Panc1 (cell line): ENCODE measurements at regions not wholly inside any gene's neighbourhood (a gene's known extent, or its start where the extent isn't known, plus 50 kb on each side); places are given as distances from the start of the nearest gene placed in this dataset.

ENCODE experiments used
- POLR2AphosphoS5 ChIP-seq: IDR thresholded peaks from 2 replicates; pipeline ENCODE4 v1.6.1; 2012; ENCODE audit warnings: mild to moderate bottlenecking, low read depth, low read length, moderate library complexity
- SIN3A ChIP-seq: IDR thresholded peaks from 2 replicates; pipeline ENCODE4 v1.6.1; 2012; ENCODE audit warnings: low read depth, mild to moderate bottlenecking, low read length, moderate library complexity, borderline replicate concordance; ENCODE audit not compliant: insufficient read depth
- TCF7L2 ChIP-seq: IDR thresholded peaks from 2 replicates; pipeline ENCODE4 v1.6.1; 2011; ENCODE audit warnings: mild to moderate bottlenecking, low read depth, low read length, inconsistent platforms
- TF ChIP-seq, protein P1 (sequence below): fragments of 450-650 bp; IDR thresholded peaks from 2 replicates; pipeline ENCODE4 v1.5.1; 2017; ENCODE audit warnings: mild to moderate bottlenecking
- TF ChIP-seq, protein P2 (sequence below), 2 experiments: IDR thresholded peaks; 2 replicates each; pipeline ENCODE4 v1.6.1; 2011 to 2012; ENCODE audit warnings: low read depth in 2 of 2, control low read depth in 1 of 2, low read length in 1 of 2, mild to moderate bottlenecking in 1 of 2, moderate library complexity in 1 of 2; ENCODE audit not compliant: insufficient read depth in 1 of 2

DNA sequence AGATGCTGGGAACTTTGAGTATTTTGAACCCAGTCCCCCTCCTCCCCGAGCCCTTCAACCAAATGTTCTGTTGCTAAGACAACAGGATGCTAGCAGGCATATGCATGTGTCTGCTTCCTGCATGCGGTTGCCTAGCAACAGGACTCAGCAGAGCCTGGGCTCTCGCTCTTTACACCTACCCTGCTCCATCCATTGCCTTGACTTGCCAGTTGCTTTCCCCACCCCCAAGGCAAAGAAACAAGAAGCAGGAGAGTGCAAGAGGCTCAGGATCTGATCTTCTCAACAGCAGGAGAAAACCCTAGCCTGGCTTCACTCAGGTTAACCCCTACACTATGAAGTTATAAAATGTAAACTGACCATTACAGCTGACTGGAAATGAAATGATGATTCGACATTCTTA, 393.0 kb downstream of the IGSF11 start:
- TF ChIP-seq, protein P1, sequence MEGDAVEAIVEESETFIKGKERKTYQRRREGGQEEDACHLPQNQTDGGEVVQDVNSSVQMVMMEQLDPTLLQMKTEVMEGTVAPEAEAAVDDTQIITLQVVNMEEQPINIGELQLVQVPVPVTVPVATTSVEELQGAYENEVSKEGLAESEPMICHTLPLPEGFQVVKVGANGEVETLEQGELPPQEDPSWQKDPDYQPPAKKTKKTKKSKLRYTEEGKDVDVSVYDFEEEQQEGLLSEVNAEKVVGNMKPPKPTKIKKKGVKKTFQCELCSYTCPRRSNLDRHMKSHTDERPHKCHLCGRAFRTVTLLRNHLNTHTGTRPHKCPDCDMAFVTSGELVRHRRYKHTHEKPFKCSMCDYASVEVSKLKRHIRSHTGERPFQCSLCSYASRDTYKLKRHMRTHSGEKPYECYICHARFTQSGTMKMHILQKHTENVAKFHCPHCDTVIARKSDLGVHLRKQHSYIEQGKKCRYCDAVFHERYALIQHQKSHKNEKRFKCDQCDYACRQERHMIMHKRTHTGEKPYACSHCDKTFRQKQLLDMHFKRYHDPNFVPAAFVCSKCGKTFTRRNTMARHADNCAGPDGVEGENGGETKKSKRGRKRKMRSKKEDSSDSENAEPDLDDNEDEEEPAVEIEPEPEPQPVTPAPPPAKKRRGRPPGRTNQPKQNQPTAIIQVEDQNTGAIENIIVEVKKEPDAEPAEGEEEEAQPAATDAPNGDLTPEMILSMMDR = no peak
- TF ChIP-seq POLR2AphosphoS5 (no peak), TCF7L2 (no peak), SIN3A (no peak)
- TF ChIP-seq, protein P2, sequence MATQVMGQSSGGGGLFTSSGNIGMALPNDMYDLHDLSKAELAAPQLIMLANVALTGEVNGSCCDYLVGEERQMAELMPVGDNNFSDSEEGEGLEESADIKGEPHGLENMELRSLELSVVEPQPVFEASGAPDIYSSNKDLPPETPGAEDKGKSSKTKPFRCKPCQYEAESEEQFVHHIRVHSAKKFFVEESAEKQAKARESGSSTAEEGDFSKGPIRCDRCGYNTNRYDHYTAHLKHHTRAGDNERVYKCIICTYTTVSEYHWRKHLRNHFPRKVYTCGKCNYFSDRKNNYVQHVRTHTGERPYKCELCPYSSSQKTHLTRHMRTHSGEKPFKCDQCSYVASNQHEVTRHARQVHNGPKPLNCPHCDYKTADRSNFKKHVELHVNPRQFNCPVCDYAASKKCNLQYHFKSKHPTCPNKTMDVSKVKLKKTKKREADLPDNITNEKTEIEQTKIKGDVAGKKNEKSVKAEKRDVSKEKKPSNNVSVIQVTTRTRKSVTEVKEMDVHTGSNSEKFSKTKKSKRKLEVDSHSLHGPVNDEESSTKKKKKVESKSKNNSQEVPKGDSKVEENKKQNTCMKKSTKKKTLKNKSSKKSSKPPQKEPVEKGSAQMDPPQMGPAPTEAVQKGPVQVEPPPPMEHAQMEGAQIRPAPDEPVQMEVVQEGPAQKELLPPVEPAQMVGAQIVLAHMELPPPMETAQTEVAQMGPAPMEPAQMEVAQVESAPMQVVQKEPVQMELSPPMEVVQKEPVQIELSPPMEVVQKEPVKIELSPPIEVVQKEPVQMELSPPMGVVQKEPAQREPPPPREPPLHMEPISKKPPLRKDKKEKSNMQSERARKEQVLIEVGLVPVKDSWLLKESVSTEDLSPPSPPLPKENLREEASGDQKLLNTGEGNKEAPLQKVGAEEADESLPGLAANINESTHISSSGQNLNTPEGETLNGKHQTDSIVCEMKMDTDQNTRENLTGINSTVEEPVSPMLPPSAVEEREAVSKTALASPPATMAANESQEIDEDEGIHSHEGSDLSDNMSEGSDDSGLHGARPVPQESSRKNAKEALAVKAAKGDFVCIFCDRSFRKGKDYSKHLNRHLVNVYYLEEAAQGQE (IDR thresholded peaks at IDR 0.05; ENCODE audit: insufficient read depth in 1 of 2, low read depth in 2 of 2, low read length in 1 of 2) = no peak
